ENCODE measurements at regions not wholly inside any gene's neighbourhood (a gene's known extent, or its start where the extent isn't known, plus 50 kb on each side); places are given as distances from the start of the nearest gene placed in this dataset.

GRCh38 chr13:42497798-42498197, 76.2 kb upstream of the TNFSF11 start:
- no peak overlapping the region for H3K27ac ChIP-seq (ENCODE audit: low read length)
- H3K27me3 ChIP-seq (ENCODE audit: control insufficient read depth, insufficient read depth, low read length): no peaks in the 10 kb centered on the region
- BruUV-seq (replicated peaks): no TSS peak
- intact Hi-C loops (cut with micrococcal nuclease; ENCODE audit: unreplicated experiment) (no loop called here), in situ Hi-C loops (cut with HindIII; ENCODE audit: low pct_unique_long_range_greater_than_20kb, low sequenced_read_pairs) (no loop called here)
- no peaks in the 10 kb centered on the region for H3K36me3 ChIP-seq (ENCODE audit: control insufficient read depth, insufficient read depth, low read length)
- no peak for DNase-seq (ENCODE audit: low read depth, low spot score)
- TF ChIP-seq, protein P1, sequence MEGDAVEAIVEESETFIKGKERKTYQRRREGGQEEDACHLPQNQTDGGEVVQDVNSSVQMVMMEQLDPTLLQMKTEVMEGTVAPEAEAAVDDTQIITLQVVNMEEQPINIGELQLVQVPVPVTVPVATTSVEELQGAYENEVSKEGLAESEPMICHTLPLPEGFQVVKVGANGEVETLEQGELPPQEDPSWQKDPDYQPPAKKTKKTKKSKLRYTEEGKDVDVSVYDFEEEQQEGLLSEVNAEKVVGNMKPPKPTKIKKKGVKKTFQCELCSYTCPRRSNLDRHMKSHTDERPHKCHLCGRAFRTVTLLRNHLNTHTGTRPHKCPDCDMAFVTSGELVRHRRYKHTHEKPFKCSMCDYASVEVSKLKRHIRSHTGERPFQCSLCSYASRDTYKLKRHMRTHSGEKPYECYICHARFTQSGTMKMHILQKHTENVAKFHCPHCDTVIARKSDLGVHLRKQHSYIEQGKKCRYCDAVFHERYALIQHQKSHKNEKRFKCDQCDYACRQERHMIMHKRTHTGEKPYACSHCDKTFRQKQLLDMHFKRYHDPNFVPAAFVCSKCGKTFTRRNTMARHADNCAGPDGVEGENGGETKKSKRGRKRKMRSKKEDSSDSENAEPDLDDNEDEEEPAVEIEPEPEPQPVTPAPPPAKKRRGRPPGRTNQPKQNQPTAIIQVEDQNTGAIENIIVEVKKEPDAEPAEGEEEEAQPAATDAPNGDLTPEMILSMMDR (IDR thresholded peaks at IDR 0.05): no peak
- TF ChIP-seq TCF7L2 (IDR thresholded peaks at IDR 0.05; ENCODE audit: low read depth, low read length) (no peak), POLR2AphosphoS5 (IDR thresholded peaks at IDR 0.05; ENCODE audit: low read depth, low read length) (no peak), SIN3A (IDR thresholded peaks at IDR 0.05; ENCODE audit: borderline replicate concordance, insufficient read depth, low read depth, low read length) (no peak)
- TF ChIP-seq, protein P2, sequence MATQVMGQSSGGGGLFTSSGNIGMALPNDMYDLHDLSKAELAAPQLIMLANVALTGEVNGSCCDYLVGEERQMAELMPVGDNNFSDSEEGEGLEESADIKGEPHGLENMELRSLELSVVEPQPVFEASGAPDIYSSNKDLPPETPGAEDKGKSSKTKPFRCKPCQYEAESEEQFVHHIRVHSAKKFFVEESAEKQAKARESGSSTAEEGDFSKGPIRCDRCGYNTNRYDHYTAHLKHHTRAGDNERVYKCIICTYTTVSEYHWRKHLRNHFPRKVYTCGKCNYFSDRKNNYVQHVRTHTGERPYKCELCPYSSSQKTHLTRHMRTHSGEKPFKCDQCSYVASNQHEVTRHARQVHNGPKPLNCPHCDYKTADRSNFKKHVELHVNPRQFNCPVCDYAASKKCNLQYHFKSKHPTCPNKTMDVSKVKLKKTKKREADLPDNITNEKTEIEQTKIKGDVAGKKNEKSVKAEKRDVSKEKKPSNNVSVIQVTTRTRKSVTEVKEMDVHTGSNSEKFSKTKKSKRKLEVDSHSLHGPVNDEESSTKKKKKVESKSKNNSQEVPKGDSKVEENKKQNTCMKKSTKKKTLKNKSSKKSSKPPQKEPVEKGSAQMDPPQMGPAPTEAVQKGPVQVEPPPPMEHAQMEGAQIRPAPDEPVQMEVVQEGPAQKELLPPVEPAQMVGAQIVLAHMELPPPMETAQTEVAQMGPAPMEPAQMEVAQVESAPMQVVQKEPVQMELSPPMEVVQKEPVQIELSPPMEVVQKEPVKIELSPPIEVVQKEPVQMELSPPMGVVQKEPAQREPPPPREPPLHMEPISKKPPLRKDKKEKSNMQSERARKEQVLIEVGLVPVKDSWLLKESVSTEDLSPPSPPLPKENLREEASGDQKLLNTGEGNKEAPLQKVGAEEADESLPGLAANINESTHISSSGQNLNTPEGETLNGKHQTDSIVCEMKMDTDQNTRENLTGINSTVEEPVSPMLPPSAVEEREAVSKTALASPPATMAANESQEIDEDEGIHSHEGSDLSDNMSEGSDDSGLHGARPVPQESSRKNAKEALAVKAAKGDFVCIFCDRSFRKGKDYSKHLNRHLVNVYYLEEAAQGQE (IDR thresholded peaks at IDR 0.05; ENCODE audit: insufficient read depth in 1 of 2, low read depth in 2 of 2, low read length in 1 of 2): no peak
- ChIA-PET CTCF (no interaction called here), POLR2A (no interaction called here)
- ATAC-seq: no peak
- no peak overlapping the region for H3K4me3 ChIP-seq (ENCODE audit: low read depth in 2 of 2, low read length in 2 of 2)
- H3K9me3 ChIP-seq (ENCODE audit: control insufficient read depth, insufficient read depth, low read depth, low read length): no peaks in the 10 kb centered on the region
- no peaks in the 10 kb centered on the region for H3K4me1 ChIP-seq (ENCODE audit: control insufficient read depth, insufficient read depth, low read length)

GRCh38 chr13:42498521-42498920, 75.4 kb upstream of the TNFSF11 start:
- ChIA-PET POLR2A (no interaction called here), CTCF (no interaction called here)
- TF ChIP-seq, protein P1 (IDR thresholded peaks at IDR 0.05): no peak
- TF ChIP-seq POLR2AphosphoS5 (IDR thresholded peaks at IDR 0.05; ENCODE audit: low read depth, low read length): no peak
- TF ChIP-seq TCF7L2 (IDR thresholded peaks at IDR 0.05; ENCODE audit: low read depth, low read length): no peak
- TF ChIP-seq SIN3A (IDR thresholded peaks at IDR 0.05; ENCODE audit: borderline replicate concordance, insufficient read depth, low read depth, low read length): no peak
- TF ChIP-seq, protein P2 (IDR thresholded peaks at IDR 0.05; ENCODE audit: insufficient read depth in 1 of 2, low read depth in 2 of 2, low read length in 1 of 2): no peak
- Histone ChIP-seq H3K27ac (ENCODE audit: low read length) (no peak overlapping the region), H3K4me3 (ENCODE audit: low read depth in 2 of 2, low read length in 2 of 2) (no peak overlapping the region), H3K4me1 (ENCODE audit: control insufficient read depth, insufficient read depth, low read length) (no peaks in the 10 kb centered on the region), H3K9me3 (ENCODE audit: control insufficient read depth, insufficient read depth, low read depth, low read length) (no peaks in the 10 kb centered on the region), H3K36me3 (ENCODE audit: control insufficient read depth, insufficient read depth, low read length) (no peaks in the 10 kb centered on the region), H3K27me3 (ENCODE audit: control insufficient read depth, insufficient read depth, low read length) (no peaks in the 10 kb centered on the region)
- intact Hi-C loops (cut with micrococcal nuclease; ENCODE audit: unreplicated experiment) (no loop called here), in situ Hi-C loops (cut with HindIII; ENCODE audit: low pct_unique_long_range_greater_than_20kb, low sequenced_read_pairs) (no loop called here)
- ATAC-seq (no peak), DNase-seq (ENCODE audit: low read depth, low spot score) (no peak)
- no TSS peak for BruUV-seq (replicated peaks)
